ENCODE measurements at regions not wholly inside any gene's neighbourhood (a gene's known extent, or its start where the extent isn't known, plus 50 kb on each side); places are given as distances from the start of the nearest gene placed in this dataset.

DNA sequence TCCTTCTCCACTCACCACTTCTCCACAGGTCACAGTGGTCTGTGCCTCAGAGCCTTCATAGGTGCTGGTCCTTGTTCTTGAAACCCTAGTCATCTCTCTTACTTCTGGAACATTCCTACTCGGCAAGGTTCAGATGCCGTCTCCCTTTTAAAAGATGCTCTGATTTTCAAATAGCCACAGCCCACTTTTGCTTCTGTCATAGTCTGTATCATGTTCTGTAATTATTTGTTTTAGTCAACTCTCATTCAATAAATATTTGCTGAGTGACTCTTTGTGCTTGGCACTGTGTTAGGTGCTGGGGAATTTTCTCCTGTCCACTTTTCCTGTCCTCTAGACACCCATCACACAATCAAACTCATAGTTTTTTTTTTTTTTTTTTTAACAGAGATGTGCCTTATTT, 181.3 kb upstream of the IL12B start:
- H3K27me3 ChIP-seq (ENCODE audit: control insufficient read depth, insufficient read depth, low read length), result peaks cover 1% of the 10 kb centered on the region
- no peak overlapping the region for H3K4me3 ChIP-seq (ENCODE audit: low read depth, low read length)
- Mint-ChIP-seq H3K9me3 (peaks cover 0 to 1% (median 0%) of the 10 kb centered on the region in 7 donors), H3K27ac (no peak overlapping the region), H3K27me3 (peaks cover 15% of the 10 kb centered on the region), H3K4me1 (peaks cover 0 to 8% (median 1%) of the 10 kb centered on the region in 4 donors), H3K4me3 (no peak overlapping the region), H3K36me3 (no peaks in the 10 kb centered on the region)
- H3K9me3 ChIP-seq (ENCODE audit: control insufficient read depth in 2 of 2, low read length in 2 of 2), result no peaks in the 10 kb centered on the region
- no peak overlapping the region for H3K27ac ChIP-seq (ENCODE audit: insufficient read depth, low read length, poor library complexity, severe bottlenecking)
- ATAC-seq (ENCODE audit: low read depth in 2 of 2) (no peak), DNase-seq (no peak)
- no peaks in the 10 kb centered on the region for H3K36me3 ChIP-seq (ENCODE audit: control insufficient read depth, insufficient read depth, low read length)
- H3K4me1 ChIP-seq (ENCODE audit: control insufficient read depth, insufficient read depth, low read length, poor library complexity, severe bottlenecking), result peaks cover 5% of the 10 kb centered on the region

DNA sequence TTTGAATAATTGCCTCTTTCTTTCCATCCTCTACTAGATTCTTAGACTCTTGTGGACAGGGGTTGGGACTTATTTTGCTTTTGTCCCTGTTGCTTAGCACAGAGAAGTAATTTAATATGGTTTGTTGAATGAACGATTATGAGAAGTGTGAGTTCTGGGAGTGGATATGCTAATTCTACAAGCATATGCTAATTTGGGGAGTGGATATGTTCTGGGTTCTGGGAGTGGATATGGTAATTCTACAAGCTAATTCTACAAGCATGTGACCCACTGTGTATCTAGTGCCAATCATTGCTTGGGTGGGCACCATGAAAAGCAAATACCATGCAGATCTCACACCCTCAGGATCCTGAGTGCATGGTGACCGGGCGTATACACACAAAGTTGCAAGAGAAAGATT, 181.8 kb upstream of the IL12B start:
- no peak for ATAC-seq (ENCODE audit: low read depth in 2 of 2)
- H3K27me3 Mint-ChIP-seq, result peaks cover 14% of the 10 kb centered on the region

DNA sequence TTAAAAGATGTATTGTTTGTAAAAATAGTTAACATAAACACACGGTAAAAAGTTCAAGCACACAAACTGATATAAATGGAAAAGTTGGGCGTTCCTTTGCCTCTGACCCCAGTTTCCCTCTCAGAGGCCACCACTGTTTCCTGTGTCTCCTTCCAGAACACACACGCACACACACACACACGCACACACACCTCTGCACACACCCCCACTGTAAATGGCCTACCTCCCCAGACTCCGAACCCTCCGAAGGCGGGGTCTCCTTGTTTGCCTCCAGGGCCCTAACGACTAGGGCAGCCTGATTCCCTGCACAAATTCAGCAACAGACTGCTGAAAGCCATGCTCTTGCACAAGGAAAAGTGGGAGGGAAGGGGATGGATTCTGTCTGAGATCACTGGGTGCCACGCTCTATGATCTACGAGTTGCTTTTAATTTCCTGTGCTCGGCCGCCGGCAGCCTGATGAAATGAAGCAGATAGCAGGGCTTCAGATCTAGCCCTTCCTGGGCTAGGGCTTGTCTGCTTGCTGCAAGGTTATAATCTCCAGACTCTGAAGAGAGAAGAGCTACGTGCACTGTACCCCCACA, 184.0 kb upstream of the IL12B start:
- ATAC-seq (ENCODE audit: low read depth in 2 of 2) (no peak), DNase-seq (no peak)
- no peak overlapping the region for H3K4me3 ChIP-seq (ENCODE audit: low read depth, low read length)
- H3K27me3 ChIP-seq (ENCODE audit: control insufficient read depth, insufficient read depth, low read length), result peaks cover 1% of the 10 kb centered on the region
- H3K4me1 ChIP-seq (ENCODE audit: control insufficient read depth, insufficient read depth, low read length, poor library complexity, severe bottlenecking), result peaks cover 5% of the 10 kb centered on the region
- H3K27ac ChIP-seq (ENCODE audit: insufficient read depth, low read length, poor library complexity, severe bottlenecking), result no peak overlapping the region
- H3K27me3 Mint-ChIP-seq, result peaks cover 15% of the 10 kb centered on the region
- no peaks in the 10 kb centered on the region for H3K9me3 ChIP-seq (ENCODE audit: control insufficient read depth in 2 of 2, low read length in 2 of 2)
- peaks cover 0 to 4% (median 0%) of the 10 kb centered on the region in 7 donors for H3K9me3 Mint-ChIP-seq
- no peak overlapping the region for H3K4me3 Mint-ChIP-seq
- H3K36me3 ChIP-seq (ENCODE audit: control insufficient read depth, insufficient read depth, low read length), result no peaks in the 10 kb centered on the region
- peaks cover 0 to 8% (median 1%) of the 10 kb centered on the region in 4 donors for H3K4me1 Mint-ChIP-seq
- no peaks in the 10 kb centered on the region for H3K36me3 Mint-ChIP-seq
- no peak overlapping the region for H3K27ac Mint-ChIP-seq

More for the DNA sequence above, 181.8 kb upstream of the IL12B start:
- no peak overlapping the region for H3K4me3 Mint-ChIP-seq
- Histone ChIP-seq H3K4me1 (ENCODE audit: control insufficient read depth, insufficient read depth, low read length, poor library complexity, severe bottlenecking) (peaks cover 5% of the 10 kb centered on the region), H3K4me3 (ENCODE audit: low read depth, low read length) (no peak overlapping the region), H3K36me3 (ENCODE audit: control insufficient read depth, insufficient read depth, low read length) (no peaks in the 10 kb centered on the region), H3K9me3 (ENCODE audit: control insufficient read depth in 2 of 2, low read length in 2 of 2) (no peaks in the 10 kb centered on the region), H3K27me3 (ENCODE audit: control insufficient read depth, insufficient read depth, low read length) (peaks cover 1% of the 10 kb centered on the region), H3K27ac (ENCODE audit: insufficient read depth, low read length, poor library complexity, severe bottlenecking) (no peak overlapping the region)
- H3K9me3 Mint-ChIP-seq, result peaks cover 0 to 1% (median 0%) of the 10 kb centered on the region in 7 donors
- H3K36me3 Mint-ChIP-seq, result no peaks in the 10 kb centered on the region
- H3K4me1 Mint-ChIP-seq, result peaks cover 0 to 8% (median 1%) of the 10 kb centered on the region in 4 donors
- DNase-seq, result no peak
- H3K27ac Mint-ChIP-seq, result no peak overlapping the region

DNA sequence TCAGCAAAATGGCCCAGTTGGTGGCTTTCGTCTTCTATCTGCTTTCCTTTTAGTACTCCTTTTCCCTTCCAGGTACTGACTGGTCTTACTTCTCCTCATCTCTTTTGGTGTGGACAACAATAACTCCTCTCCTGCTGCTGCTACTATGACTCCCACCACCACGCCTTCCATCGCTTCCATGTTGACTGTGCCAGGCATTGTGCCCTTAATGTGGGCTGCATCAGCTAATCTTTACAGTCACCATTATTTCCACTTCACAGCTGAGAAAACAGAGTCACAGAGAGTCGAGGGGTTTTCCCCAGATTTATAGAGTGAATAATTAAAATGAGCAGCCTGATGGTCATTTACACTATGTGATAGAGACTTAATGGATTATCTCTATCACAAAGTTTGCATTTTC, 184.9 kb upstream of the IL12B start:
- no peak overlapping the region for H3K4me3 ChIP-seq (ENCODE audit: low read depth, low read length)
- no peak for ATAC-seq (ENCODE audit: low read depth in 2 of 2)
- Mint-ChIP-seq H3K27me3 (peaks cover 17% of the 10 kb centered on the region), H3K4me3 (no peak overlapping the region), H3K4me1 (peaks cover 0 to 8% (median 1%) of the 10 kb centered on the region in 4 donors), H3K27ac (no peak overlapping the region), H3K36me3 (no peaks in the 10 kb centered on the region), H3K9me3 (peaks cover 0 to 4% (median 0%) of the 10 kb centered on the region in 7 donors)
- H3K27me3 ChIP-seq (ENCODE audit: control insufficient read depth, insufficient read depth, low read length), result peaks cover 1% of the 10 kb centered on the region
- H3K4me1 ChIP-seq (ENCODE audit: control insufficient read depth, insufficient read depth, low read length, poor library complexity, severe bottlenecking), result peaks cover 5% of the 10 kb centered on the region
- no peak for DNase-seq
- H3K9me3 ChIP-seq (ENCODE audit: control insufficient read depth in 2 of 2, low read length in 2 of 2), result no peaks in the 10 kb centered on the region
- H3K27ac ChIP-seq (ENCODE audit: insufficient read depth, low read length, poor library complexity, severe bottlenecking), result no peak overlapping the region
- H3K36me3 ChIP-seq (ENCODE audit: control insufficient read depth, insufficient read depth, low read length), result no peaks in the 10 kb centered on the region

DNA sequence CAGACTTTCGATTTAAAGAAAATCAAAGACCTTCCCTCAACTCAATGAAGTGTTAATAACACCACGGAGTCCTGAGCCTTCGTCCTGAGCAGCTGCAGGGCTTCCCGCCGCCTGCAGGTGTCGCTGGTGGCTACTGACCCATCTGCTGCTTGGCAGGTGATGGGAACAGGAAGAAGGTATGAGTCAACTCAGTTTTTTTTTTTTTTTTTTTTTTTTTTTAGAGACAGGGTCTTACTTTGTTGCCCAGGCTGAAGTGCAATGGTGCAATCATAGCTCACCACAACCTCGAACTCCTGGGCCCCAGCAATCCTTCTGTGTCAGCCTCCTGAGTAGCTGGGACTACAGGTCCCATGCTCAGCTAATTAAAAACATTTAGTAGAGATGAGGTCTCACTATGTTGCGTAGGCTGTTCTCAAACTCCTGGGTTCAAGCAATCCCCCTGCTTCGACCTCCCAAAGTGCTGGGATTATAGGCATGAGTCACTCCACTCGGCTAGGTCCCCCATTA, 185.7 kb upstream of the IL12B start:
- H3K27ac ChIP-seq (ENCODE audit: insufficient read depth, low read length, poor library complexity, severe bottlenecking), result no peak overlapping the region
- H3K36me3 ChIP-seq (ENCODE audit: control insufficient read depth, insufficient read depth, low read length), result no peaks in the 10 kb centered on the region
- H3K27me3 Mint-ChIP-seq, result peaks cover 16% of the 10 kb centered on the region
- peaks cover 0 to 4% (median 0%) of the 10 kb centered on the region in 7 donors for H3K9me3 Mint-ChIP-seq
- ATAC-seq (ENCODE audit: low read depth in 2 of 2), result peak; percentile 53 to 82
- peak; percentile 4 to 74 (median 35) for DNase-seq
- peaks cover 5% of the 10 kb centered on the region for H3K4me1 ChIP-seq (ENCODE audit: control insufficient read depth, insufficient read depth, low read length, poor library complexity, severe bottlenecking)
- no peak overlapping the region for H3K4me3 Mint-ChIP-seq
- no peak overlapping the region for H3K27ac Mint-ChIP-seq
- peaks cover 0 to 8% (median 1%) of the 10 kb centered on the region in 4 donors for H3K4me1 Mint-ChIP-seq
- no peak overlapping the region for H3K4me3 ChIP-seq (ENCODE audit: low read depth, low read length)
- no peaks in the 10 kb centered on the region for H3K9me3 ChIP-seq (ENCODE audit: control insufficient read depth in 2 of 2, low read length in 2 of 2)
- H3K36me3 Mint-ChIP-seq, result no peaks in the 10 kb centered on the region
- peaks cover 1% of the 10 kb centered on the region for H3K27me3 ChIP-seq (ENCODE audit: control insufficient read depth, insufficient read depth, low read length)

DNA sequence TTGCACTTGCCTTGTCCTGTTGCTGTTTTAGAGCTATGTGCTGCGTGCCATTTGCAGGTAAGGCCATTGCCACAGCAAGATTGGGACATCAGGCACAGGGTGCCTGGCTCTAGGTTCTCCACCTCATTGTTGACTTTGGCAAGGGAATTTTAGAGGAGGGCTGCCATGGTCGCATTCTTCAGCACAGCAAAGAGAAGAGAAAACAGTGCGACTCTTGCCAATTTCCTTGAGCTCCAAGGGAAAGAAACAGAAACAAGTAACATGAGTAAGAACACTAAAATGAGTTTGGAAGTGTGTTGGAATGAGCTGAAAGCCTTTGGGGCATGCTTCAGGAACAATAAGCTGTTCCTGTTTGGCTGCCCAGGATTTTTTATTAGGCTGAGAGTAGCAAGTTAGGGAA, 188.1 kb upstream of the IL12B start:
- Histone ChIP-seq H3K9me3 (ENCODE audit: control insufficient read depth in 2 of 2, low read length in 2 of 2) (no peaks in the 10 kb centered on the region), H3K27me3 (ENCODE audit: control insufficient read depth, insufficient read depth, low read length) (no peaks in the 10 kb centered on the region), H3K27ac (ENCODE audit: insufficient read depth, low read length, poor library complexity, severe bottlenecking) (no peak overlapping the region), H3K36me3 (ENCODE audit: control insufficient read depth, insufficient read depth, low read length) (no peaks in the 10 kb centered on the region), H3K4me3 (ENCODE audit: low read depth, low read length) (no peak overlapping the region), H3K4me1 (ENCODE audit: control insufficient read depth, insufficient read depth, low read length, poor library complexity, severe bottlenecking) (peaks cover 5% of the 10 kb centered on the region)
- ATAC-seq (ENCODE audit: low read depth in 2 of 2), result no peak
- no peak overlapping the region for H3K4me3 Mint-ChIP-seq
- no peaks in the 10 kb centered on the region for H3K36me3 Mint-ChIP-seq
- H3K9me3 Mint-ChIP-seq, result peaks cover 0 to 4% (median 0%) of the 10 kb centered on the region in 7 donors
- H3K4me1 Mint-ChIP-seq, result peaks cover 0 to 8% (median 1%) of the 10 kb centered on the region in 4 donors
- peaks cover 16% of the 10 kb centered on the region for H3K27me3 Mint-ChIP-seq
- H3K27ac Mint-ChIP-seq, result no peak overlapping the region
- no peak for DNase-seq

DNA sequence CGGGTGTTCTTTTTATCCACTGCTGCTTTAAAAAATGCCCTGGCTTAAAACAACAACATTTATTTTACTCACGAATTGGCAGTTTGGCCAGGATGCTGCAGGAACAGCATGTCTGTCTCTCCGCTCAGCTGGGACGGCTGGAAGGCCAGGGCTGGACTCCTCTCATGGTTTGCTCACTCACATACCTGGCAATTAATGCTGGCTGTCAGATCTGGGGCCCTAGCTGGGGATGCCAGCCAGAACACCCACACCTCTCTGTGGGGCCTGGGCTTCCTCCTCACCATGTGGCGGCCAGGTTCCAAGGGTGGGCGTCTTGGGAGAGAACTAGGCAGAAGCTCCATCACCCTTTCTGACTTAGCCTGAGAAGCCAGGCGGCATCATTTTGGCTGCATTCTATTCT, 189.1 kb upstream of the IL12B start:
- H3K4me3 Mint-ChIP-seq, result no peak overlapping the region
- H3K9me3 ChIP-seq (ENCODE audit: control insufficient read depth in 2 of 2, low read length in 2 of 2), result no peaks in the 10 kb centered on the region
- peaks cover 0 to 4% (median 0%) of the 10 kb centered on the region in 7 donors for H3K9me3 Mint-ChIP-seq
- peaks cover 0 to 8% (median 1%) of the 10 kb centered on the region in 4 donors for H3K4me1 Mint-ChIP-seq
- H3K27ac Mint-ChIP-seq, result no peak overlapping the region
- peaks cover 16% of the 10 kb centered on the region for H3K27me3 Mint-ChIP-seq
- ATAC-seq (ENCODE audit: low read depth in 2 of 2), result no peak
- no peak overlapping the region for H3K27ac ChIP-seq (ENCODE audit: insufficient read depth, low read length, poor library complexity, severe bottlenecking)
- peaks cover 5% of the 10 kb centered on the region for H3K4me1 ChIP-seq (ENCODE audit: control insufficient read depth, insufficient read depth, low read length, poor library complexity, severe bottlenecking)
- no peaks in the 10 kb centered on the region for H3K36me3 Mint-ChIP-seq
- H3K4me3 ChIP-seq (ENCODE audit: low read depth, low read length), result no peak overlapping the region
- H3K27me3 ChIP-seq (ENCODE audit: control insufficient read depth, insufficient read depth, low read length), result no peaks in the 10 kb centered on the region
- no peaks in the 10 kb centered on the region for H3K36me3 ChIP-seq (ENCODE audit: control insufficient read depth, insufficient read depth, low read length)
- DNase-seq, result no peak

DNA sequence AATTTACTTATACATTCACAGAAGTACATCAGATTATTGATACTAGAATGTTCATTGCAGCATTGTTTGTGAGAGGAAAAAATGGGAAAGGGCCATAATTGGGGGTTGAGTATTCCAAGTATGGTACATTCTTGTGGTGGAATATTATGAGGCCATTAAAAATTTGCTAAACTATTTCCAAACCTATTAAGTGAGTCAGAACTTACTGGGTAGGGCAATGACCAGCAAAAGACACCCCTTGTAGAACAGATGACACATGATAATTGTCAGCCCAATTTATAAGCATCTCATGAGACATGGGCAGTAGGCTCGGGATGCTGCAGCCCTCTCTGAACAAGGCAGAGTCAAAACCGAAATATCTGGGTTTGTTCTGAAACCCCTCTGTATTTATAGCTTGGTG, 192.6 kb upstream of the IL12B start:
- no peaks in the 10 kb centered on the region for H3K9me3 ChIP-seq (ENCODE audit: control insufficient read depth in 2 of 2, low read length in 2 of 2)
- no peak overlapping the region for H3K4me3 ChIP-seq (ENCODE audit: low read depth, low read length)
- Mint-ChIP-seq H3K4me3 (no peak overlapping the region), H3K4me1 (no peaks in the 10 kb centered on the region), H3K9me3 (peaks cover 0 to 3% (median 0%) of the 10 kb centered on the region in 7 donors), H3K36me3 (no peaks in the 10 kb centered on the region), H3K27me3 (peaks cover 4% of the 10 kb centered on the region), H3K27ac (no peak overlapping the region)
- H3K4me1 ChIP-seq (ENCODE audit: control insufficient read depth, insufficient read depth, low read length, poor library complexity, severe bottlenecking), result no peaks in the 10 kb centered on the region
- no peak for DNase-seq
- no peaks in the 10 kb centered on the region for H3K36me3 ChIP-seq (ENCODE audit: control insufficient read depth, insufficient read depth, low read length)
- ATAC-seq (ENCODE audit: low read depth in 2 of 2), result no peak
- no peak overlapping the region for H3K27ac ChIP-seq (ENCODE audit: insufficient read depth, low read length, poor library complexity, severe bottlenecking)
- no peaks in the 10 kb centered on the region for H3K27me3 ChIP-seq (ENCODE audit: control insufficient read depth, insufficient read depth, low read length)

Data from CD4-positive, CD25-positive, alpha-beta regulatory T cell (primary cell).